K562 (cell line): ENCODE measurements at regions not wholly inside any gene's neighbourhood (a gene's known extent, or its start where the extent isn't known, plus 50 kb on each side); places are given as distances from the start of the nearest gene placed in this dataset.
"Not testable (repeated sequence)": the region's sequence is repeated elsewhere in the genome, so short reads cannot be mapped to it uniquely, and the experiment has no call there.

Experiments
- ATAC-seq: fragments of 200-7000 bp; cut with Tn5 transposase; 3 replicates; pipeline ENCODE4 v1.9.1; 2020; ENCODE audit warnings: moderate library complexity
- BruUV-seq: library from RNA; stranded (reverse); fragments of 400-500 nt; replicated peaks from 2 replicates; lab custom pipeline; 2021; lab: Mats Ljungman, UMichigan
- CTCF ChIA-PET: fragments of 300-600 bp; formaldehyde crosslinking; extraction: SDS; loops from one replicate; lab custom pipeline; 2021; ENCODE audit warnings: low intra/inter-chr PET ratio; lab: Yijun Ruan, JAX
- POLR2A ChIA-PET: fragments of 300-600, 350-650 bp; sonication (Branson Sonifier 250); formaldehyde crosslinking; extraction: SDS; loops from one replicate; lab custom pipeline; 2021; ENCODE audit warnings: antibody characterized with exemption, inconsistent platforms; lab: Yijun Ruan, JAX
- DNase-seq, 4 experiments: peaks; one replicate each; pipeline versions ENCODE4 v3.0.0 to v3.0.0-alpha.2; 2011 to 2018; ENCODE audit warnings: low spot score in 3 of 4, mixed read lengths in 3 of 4; ENCODE audit errors: extremely low read depth in 1 of 4
- FAIRE-seq: peaks from 2 replicates; lab custom pipeline; 2011; peaks lifted over from hg19 to GRCh38; lab: Jason Lieb, UNC
- H2AFZ ChIP-seq: 2 replicates; pipeline ENCODE4 v1.6.0; 2011; ENCODE audit warnings: low read depth, low read length, control low read depth, inconsistent platforms
- H3K27ac ChIP-seq: fragments of 200-600 bp; 3 replicates; pipeline ENCODE4 v1.8.0; 2011; ENCODE audit warnings: low read depth, mild to moderate bottlenecking, control low read depth, inconsistent platforms, low read length, moderate library complexity, mixed read lengths; ENCODE audit errors: extremely low read depth
- H3K27me3 ChIP-seq, 2 experiments: fragments of 300-600 bp in 1 of 2; 2 replicates in 1 of 2; 3 replicates in 1 of 2; pipeline versions ENCODE4 v1.6.0 to v1.8.0; 2011; ENCODE audit warnings: inconsistent platforms in 2 of 2, low read length in 2 of 2, mild to moderate bottlenecking in 1 of 2, mixed read lengths in 1 of 2, moderate library complexity in 1 of 2; ENCODE audit not compliant: control insufficient read depth in 2 of 2, insufficient read depth in 2 of 2
- H3K36me3 ChIP-seq: fragments of 300-600 bp; 3 replicates; pipeline ENCODE4 v1.8.0; 2011; ENCODE audit warnings: mild to moderate bottlenecking, low read length, inconsistent platforms; ENCODE audit not compliant: control insufficient read depth, insufficient read depth
- H3K4me1 ChIP-seq, 2 experiments: fragments of 200-600 bp in 1 of 2; replicated peaks in 1 of 2; 2 replicates in 1 of 2; 3 replicates in 1 of 2; pipeline versions ENCODE4 v1.5.1 to v1.8.0; 2011; ENCODE audit warnings: inconsistent platforms in 2 of 2, low read length in 2 of 2, mild to moderate bottlenecking in 1 of 2, mixed read lengths in 1 of 2, moderate library complexity in 1 of 2; ENCODE audit not compliant: control insufficient read depth in 2 of 2, insufficient read depth in 2 of 2
- H3K4me2 ChIP-seq: 2 replicates; pipeline ENCODE4 v1.6.1; 2011; ENCODE audit warnings: low read length, control low read depth, inconsistent platforms, mixed read lengths; ENCODE audit not compliant: insufficient read depth
- H3K4me3 ChIP-seq: fragments of 200-600 bp; sonication (generic), shearing (Covaris generic); 2 replicates; pipeline ENCODE4 v1.5.1; 2016; ENCODE audit warnings: control low read depth, inconsistent platforms
- H3K79me2 ChIP-seq: fragments of 200-600 bp; 3 replicates; pipeline ENCODE4 v1.8.0; 2011; ENCODE audit warnings: low read length, inconsistent platforms; ENCODE audit not compliant: control insufficient read depth, insufficient read depth
- H3K9ac ChIP-seq, 2 experiments: 2 replicates each; pipeline versions ENCODE4 v1.6.0 to v1.6.1; 2011; ENCODE audit warnings: low read depth in 2 of 2, low read length in 2 of 2, control low read depth in 1 of 2, inconsistent platforms in 1 of 2, mild to moderate bottlenecking in 1 of 2, mixed read lengths in 1 of 2; ENCODE audit not compliant: insufficient read depth in 1 of 2
- H3K9me1 ChIP-seq: one replicate; pipeline ENCODE4 v1.6.0; 2011; ENCODE audit warnings: inconsistent platforms, mild to moderate bottlenecking, low read length, moderate library complexity; ENCODE audit not compliant: control insufficient read depth, insufficient read depth
- H3K9me3 ChIP-seq: replicated peaks from 2 replicates; pipeline ENCODE4 v1.5.1; 2011; ENCODE audit warnings: low read depth, low read length, inconsistent platforms; ENCODE audit not compliant: control insufficient read depth, insufficient read depth
- H4K20me1 ChIP-seq: replicated peaks from 2 replicates; pipeline ENCODE4 v1.6.1; 2011; ENCODE audit warnings: low read length, inconsistent platforms, mixed read lengths; ENCODE audit not compliant: control insufficient read depth, insufficient read depth
- WGBS: fragments of 100-300 bp; shearing (Covaris generic); methylation state at CpG from one replicate; pipeline ENCODE4 v1.1.6; 2016; ENCODE audit warnings: low coverage, mixed read lengths; ENCODE audit not compliant: insufficient coverage; ENCODE audit errors: missing lambda C conversion rate; 5-methylcytosine and 5-hydroxymethylcytosine counted together
- in situ Hi-C: fragments of 300-500 bp; cut with MboI; formaldehyde crosslinking; loops from 4 replicates; pipeline ENCODE4 v1.15.0; 2018; ENCODE audit warnings: inconsistent platforms, mixed read lengths
- intact Hi-C: fragments of 100-400 bp; cut with micrococcal nuclease; formaldehyde crosslinking; loops from 2 replicates; pipeline ENCODE4 v1.14.2; 2022

DNA sequence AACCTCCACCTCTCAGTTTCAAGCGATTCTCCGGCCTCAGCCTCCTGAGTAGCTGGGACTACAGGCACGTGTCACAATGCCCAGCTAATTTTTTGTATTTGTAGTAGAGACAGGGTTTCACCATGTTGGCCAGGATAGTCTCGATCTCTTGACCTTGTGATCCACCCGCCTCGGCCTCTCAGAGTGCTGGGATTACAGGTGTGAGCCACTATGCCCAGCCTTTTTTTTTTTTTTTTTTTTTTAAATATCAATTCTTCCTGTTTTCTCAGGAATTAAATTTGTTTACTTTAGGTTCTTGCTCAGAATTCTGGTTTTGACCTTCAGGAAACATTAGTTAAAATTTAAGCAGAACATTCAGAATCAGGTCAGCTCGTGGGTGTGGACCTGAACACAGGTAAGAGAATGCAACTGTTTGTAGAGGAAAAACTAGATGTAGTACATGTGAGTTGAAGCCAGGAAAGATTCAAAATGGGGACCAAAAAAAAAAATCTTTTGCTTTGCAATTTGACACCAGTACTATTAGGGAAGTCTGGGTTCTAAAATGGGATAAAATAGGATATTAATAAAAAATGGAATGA is 65.5 kb upstream of the ERV3-1 start:
- not testable (repeated sequence) for FAIRE-seq

DNA sequence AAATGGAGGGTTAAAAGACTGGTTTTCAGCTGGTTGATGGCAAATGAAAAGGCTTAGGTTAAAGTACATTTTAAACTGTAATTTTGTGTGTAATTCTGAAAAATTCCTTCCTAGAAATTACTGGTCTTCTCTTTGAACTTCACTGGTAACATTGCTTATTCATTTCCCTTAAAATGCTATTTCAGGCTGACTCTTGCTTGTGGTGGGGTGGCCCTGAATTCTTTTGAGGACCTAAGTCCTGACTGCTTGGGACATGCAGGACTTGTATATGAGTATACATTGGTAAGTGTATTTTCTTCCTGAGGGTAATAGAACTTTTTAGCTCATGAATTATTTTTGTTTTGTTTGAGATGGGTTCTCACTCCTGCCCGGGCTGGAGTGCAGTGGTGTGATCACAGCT is 63.0 kb upstream of the ERV3-1 start:
- DNase-seq, FAIRE-seq, intact Hi-C loops, H3K27me3 ChIP-seq, H2AFZ ChIP-seq, H3K9me3 ChIP-seq, H3K4me1 ChIP-seq, H3K9ac ChIP-seq, POLR2A ChIA-PET, H3K27ac ChIP-seq, H4K20me1 ChIP-seq, in situ Hi-C loops, H3K4me2 ChIP-seq, H3K9me1 ChIP-seq, H3K4me3 ChIP-seq, CTCF ChIA-PET, BruUV-seq, H3K79me2 ChIP-seq, ATAC-seq: not testable (repeated sequence)
- 80% methylated on average over 1 of the region's 1 CpG for WGBS
- H3K36me3 ChIP-seq: peaks cover 31% of the 10 kb centered on the region; the same call in 2 of the 3 replicates

More for the DNA sequence above, 65.5 kb upstream of the ERV3-1 start:
- POLR2A ChIA-PET, ATAC-seq, BruUV-seq, CTCF ChIA-PET, intact Hi-C loops, H2AFZ ChIP-seq, H3K4me2 ChIP-seq, H3K9ac ChIP-seq, H3K4me1 ChIP-seq, H3K9me1 ChIP-seq, H3K4me3 ChIP-seq, H4K20me1 ChIP-seq, in situ Hi-C loops, DNase-seq, H3K79me2 ChIP-seq, H3K9me3 ChIP-seq, H3K27me3 ChIP-seq, H3K27ac ChIP-seq: not testable (repeated sequence)
- peaks cover 13% of the 10 kb centered on the region; the same call in 1 of the 3 replicates for H3K36me3 ChIP-seq
- WGBS: 98% methylated on average over 6 of the region's 7 CpGs
